Keratinocyte (primary cell): ENCODE measurements at regions not wholly inside any gene's neighbourhood (a gene's known extent, or its start where the extent isn't known, plus 50 kb on each side); places are given as distances from the start of the nearest gene placed in this dataset.

Experiments
- DNase-seq: peaks from one replicate; pipeline ENCODE4 v3.0.0-alpha.2; 2011; ENCODE audit warnings: low read depth, missing footprints, low spot score
- FAIRE-seq: peaks from 2 replicates; lab custom pipeline; 2011; peaks lifted over from hg19 to GRCh38; lab: Jason Lieb, UNC
- H2AFZ ChIP-seq: 2 replicates; pipeline ENCODE4 v1.6.0; 2012; ENCODE audit warnings: low read length, control low read depth, inconsistent platforms; ENCODE audit not compliant: control insufficient read depth
- H3K27ac ChIP-seq: 2 replicates; pipeline ENCODE4 v1.5.1; 2011; ENCODE audit warnings: low read length; ENCODE audit not compliant: control insufficient read depth, insufficient read depth
- H3K27me3 ChIP-seq: 3 replicates; pipeline ENCODE4 v1.6.0; 2011; ENCODE audit warnings: low read length; ENCODE audit not compliant: control insufficient read depth, insufficient read depth; ENCODE audit errors: extremely low read depth
- H3K36me3 ChIP-seq, 2 experiments: 2 replicates in 1 of 2; 3 replicates in 1 of 2; pipeline ENCODE4 v1.5.1; 2011; ENCODE audit warnings: low read length in 2 of 2, mild to moderate bottlenecking in 1 of 2; ENCODE audit not compliant: control insufficient read depth in 2 of 2, insufficient read depth in 2 of 2; ENCODE audit errors: extremely low read depth in 1 of 2
- H3K4me1 ChIP-seq: 3 replicates; pipeline ENCODE4 v1.5.1; 2011; ENCODE audit warnings: low read length; ENCODE audit not compliant: control insufficient read depth, insufficient read depth; ENCODE audit errors: extremely low read depth
- H3K4me2 ChIP-seq: 3 replicates; pipeline ENCODE4 v1.6.0; 2011; ENCODE audit warnings: low read depth, low read length; ENCODE audit not compliant: control insufficient read depth, insufficient read depth; ENCODE audit errors: extremely low read depth
- H3K4me3 ChIP-seq, 3 experiments: fragments of 200-600 bp in 1 of 3; sonication (generic) in 1 of 3; 2 replicates in 2 of 3; 3 replicates in 1 of 3; pipeline ENCODE4 v1.5.1; 2011 to 2016; ENCODE audit warnings: low read length in 3 of 3, mild to moderate bottlenecking in 3 of 3, control low read depth in 2 of 3, inconsistent platforms in 1 of 3, low read depth in 1 of 3, mixed read lengths in 1 of 3, mixed run types in 1 of 3, moderate library complexity in 1 of 3; ENCODE audit not compliant: control insufficient read depth in 2 of 3, insufficient read depth in 2 of 3; ENCODE audit errors: extremely low read depth in 1 of 3
- H3K79me2 ChIP-seq: 2 replicates; pipeline ENCODE4 v1.6.0; 2012; ENCODE audit warnings: low read length; ENCODE audit not compliant: control insufficient read depth, insufficient read depth
- H3K9ac ChIP-seq: 3 replicates; pipeline ENCODE4 v1.6.0; 2011; ENCODE audit warnings: low read length; ENCODE audit not compliant: control insufficient read depth, insufficient read depth; ENCODE audit errors: extremely low read depth
- H3K9me1 ChIP-seq: 3 replicates; pipeline ENCODE4 v1.6.0; 2011; ENCODE audit warnings: low read length; ENCODE audit not compliant: control insufficient read depth, insufficient read depth; ENCODE audit errors: extremely low read depth
- H3K9me3 ChIP-seq: 2 replicates; pipeline ENCODE4 v1.5.1; 2012; ENCODE audit warnings: low read depth, low read length; ENCODE audit not compliant: control insufficient read depth
- H4K20me1 ChIP-seq: 3 replicates; pipeline ENCODE4 v1.6.0; 2011; ENCODE audit warnings: low read length; ENCODE audit not compliant: control insufficient read depth, insufficient read depth; ENCODE audit errors: extremely low read depth
- CTCF ChIP-seq, 3 experiments: IDR thresholded peaks in 1 of 3; conservative IDR thresholded peaks in 1 of 3; optimal IDR thresholded peaks in 1 of 3; 2 replicates in 2 of 3; 3 replicates in 1 of 3; pipeline versions ENCODE3 to v1.5.1; 2011; ENCODE audit warnings: low read length in 3 of 3, mild to moderate bottlenecking in 3 of 3, moderate library complexity in 2 of 3, control low read depth in 1 of 3, inconsistent platforms in 1 of 3; ENCODE audit not compliant: insufficient read depth in 2 of 3; ENCODE audit errors: extremely low read depth in 1 of 3
- EZH2 ChIP-seq: IDR thresholded peaks from one replicate; pipeline ENCODE4 v1.6.1; 2012; ENCODE audit warnings: inconsistent platforms, mild to moderate bottlenecking, low read length, moderate library complexity
- dilution Hi-C: fragments of 300-500 bp; cut with MboI; formaldehyde crosslinking; loops from one replicate; pipeline ENCODE4 v1.7.0; 2020; ENCODE audit warnings: low sequenced_read_pairs; ENCODE audit not compliant: extremely low pct_ligation_motif_present

- TF ChIP-seq CTCF (optimal IDR thresholded peaks at IDR 0.05 in 1 of 3, IDR thresholded peaks at IDR 0.05 in 1 of 3, conservative IDR thresholded peaks at IDR 0.05 in 1 of 3; ENCODE audit: extremely low read depth in 1 of 3, insufficient read depth in 2 of 3, low read length in 3 of 3) (no peak), EZH2 (no peak)
- no peak for FAIRE-seq
Observed at GRCh38 chr7:157061979-157062378, 51.5 kb upstream of the MNX1 start.

GRCh38 chr7:157065046-157065445, 54.6 kb upstream of the MNX1 start:
- FAIRE-seq (no peak), DNase-seq (no peak)
- dilution Hi-C loops: no loop called here
- Histone ChIP-seq H3K36me3 (no peaks in the 10 kb centered on the region), H3K27ac (no peak overlapping the region), H3K4me2 (no peak overlapping the region), H3K79me2 (no peaks in the 10 kb centered on the region), H3K9me3 (peaks cover 2% of the 10 kb centered on the region), H3K27me3 (no peaks in the 10 kb centered on the region), H3K9me1 (no peaks in the 10 kb centered on the region), H4K20me1 (no peaks in the 10 kb centered on the region), H3K9ac (no peak overlapping the region), H2AFZ (no peak overlapping the region), H3K4me3 (no peak overlapping the region), H3K4me1 (no peaks in the 10 kb centered on the region)
- no peak for TF ChIP-seq CTCF (optimal IDR thresholded peaks at IDR 0.05 in 1 of 3, IDR thresholded peaks at IDR 0.05 in 1 of 3, conservative IDR thresholded peaks at IDR 0.05 in 1 of 3; ENCODE audit: extremely low read depth in 1 of 3, insufficient read depth in 2 of 3, low read length in 3 of 3)
- no peak for TF ChIP-seq EZH2

More at GRCh38 chr7:157061979-157062378, 51.5 kb upstream of the MNX1 start:
- H3K4me3 ChIP-seq: no peak overlapping the region
- dilution Hi-C loops: no loop called here
- peaks cover 2% of the 10 kb centered on the region for H3K9me3 ChIP-seq
- no peak overlapping the region for H2AFZ ChIP-seq
- no peaks in the 10 kb centered on the region for H3K36me3 ChIP-seq
- no peaks in the 10 kb centered on the region for H4K20me1 ChIP-seq
- H3K9ac ChIP-seq: no peak overlapping the region
- H3K27me3 ChIP-seq: peaks cover 8% of the 10 kb centered on the region
- no peaks in the 10 kb centered on the region for H3K9me1 ChIP-seq
- H3K4me2 ChIP-seq: no peak overlapping the region
- no peaks in the 10 kb centered on the region for H3K79me2 ChIP-seq
- no peak overlapping the region for H3K27ac ChIP-seq
- no peak for DNase-seq
- no peaks in the 10 kb centered on the region for H3K4me1 ChIP-seq
